ENCODE measurements at regions not wholly inside any gene's neighbourhood (a gene's known extent, or its start where the extent isn't known, plus 50 kb on each side); places are given as distances from the start of the nearest gene placed in this dataset.

DNA sequence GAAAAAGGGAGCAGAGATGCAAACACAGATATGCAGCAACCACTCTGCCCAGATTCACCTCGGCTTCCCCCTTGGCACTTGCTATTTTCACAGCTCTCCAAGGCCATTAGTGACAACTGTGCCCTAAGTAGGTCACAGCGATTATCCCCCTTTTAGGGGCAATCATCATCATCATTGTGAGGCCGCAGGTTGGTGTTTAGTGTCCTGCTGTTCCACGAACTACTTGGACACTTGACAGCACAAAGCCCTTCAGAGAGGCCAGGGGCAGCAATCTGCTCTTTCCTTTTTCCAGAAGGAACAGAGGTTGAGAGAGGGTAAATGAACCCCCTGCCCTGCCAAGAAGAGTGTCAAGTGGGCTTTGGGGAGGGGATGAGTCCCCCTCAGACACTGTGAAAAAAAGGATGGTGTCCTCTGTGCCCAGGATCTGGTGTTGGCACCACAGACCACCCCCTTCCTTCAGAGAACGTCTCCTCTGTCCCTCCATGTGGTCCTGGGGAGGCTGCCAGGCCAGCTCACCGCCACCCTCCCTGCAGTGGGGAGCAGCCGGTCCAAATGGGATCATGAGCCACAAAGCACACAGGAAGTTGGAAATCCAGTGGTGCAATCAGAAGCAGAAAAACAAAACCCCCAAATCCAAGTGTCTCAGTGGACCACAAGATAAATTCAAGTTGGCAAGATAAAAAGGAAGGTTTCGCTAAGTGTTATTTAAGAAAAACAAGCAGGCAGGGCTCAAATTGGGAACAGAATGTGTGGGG is 78.4 kb upstream of the MED9 start:
- Mint-ChIP-seq H3K4me3 (no peak overlapping the region), H3K27ac (no peak overlapping the region), H3K27me3 (no peaks in the 10 kb centered on the region), H3K9me3 (ENCODE audit: low read depth) (no peaks in the 10 kb centered on the region), H3K4me1 (ENCODE audit: low read depth) (peaks cover 38% of the 10 kb centered on the region), H3K36me3 (no peaks in the 10 kb centered on the region)

DNA sequence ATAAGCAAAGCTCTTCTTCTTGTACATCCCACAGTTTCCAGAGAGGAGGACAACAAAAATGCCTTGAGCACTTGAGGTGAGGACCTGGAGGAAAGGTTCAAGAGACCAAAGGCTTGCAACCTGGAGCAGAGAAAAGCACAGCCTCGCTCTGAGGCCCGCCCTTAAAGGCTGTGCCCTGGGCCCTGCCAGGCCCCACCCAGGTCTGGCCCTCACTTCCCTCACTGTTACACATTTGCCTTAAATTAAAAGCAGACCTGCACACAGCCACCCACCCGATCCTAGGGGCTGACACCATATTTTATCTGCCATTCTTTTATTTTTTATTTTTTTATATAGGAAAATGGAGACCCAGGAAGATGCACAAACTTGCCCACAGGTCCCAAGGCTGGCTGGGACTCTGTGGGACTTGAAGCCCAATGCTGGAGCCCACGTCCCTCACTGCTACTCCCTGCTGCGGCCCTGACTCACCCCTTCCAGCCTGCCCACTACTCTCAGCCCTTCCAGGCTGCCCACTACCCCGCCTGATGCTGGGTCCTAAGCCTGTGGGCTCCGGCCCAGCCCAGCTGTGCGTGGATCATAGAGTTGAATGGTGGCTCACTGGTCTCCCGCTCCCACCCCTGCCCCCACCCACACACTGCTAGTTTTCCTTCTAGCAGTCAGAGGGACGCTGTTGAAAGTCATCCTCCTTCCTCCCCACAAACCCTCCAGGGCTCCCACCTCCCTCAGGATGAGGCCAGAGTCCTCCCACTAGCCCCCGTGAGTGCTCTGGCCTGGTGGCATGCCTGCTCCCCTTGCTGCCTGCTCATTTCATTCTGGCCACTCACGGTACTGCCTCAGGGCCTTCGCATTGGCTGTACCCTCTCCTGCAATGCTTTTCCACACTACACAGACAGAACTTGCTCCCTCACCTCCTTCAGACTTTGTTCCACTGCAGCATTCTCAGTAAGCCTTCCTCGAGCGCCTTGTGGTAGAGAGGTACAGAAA is 77.6 kb upstream of the MED9 start:
- Mint-ChIP-seq H3K4me1 (ENCODE audit: low read depth) (peaks cover 44% of the 10 kb centered on the region), H3K27me3 (no peaks in the 10 kb centered on the region), H3K27ac (no peak overlapping the region)

GRCh38 chr17:17400070-17400469 is 76.7 kb upstream of the MED9 start:
- Mint-ChIP-seq H3K27ac (no peak overlapping the region), H3K27me3 (no peaks in the 10 kb centered on the region), H3K4me3 (no peak overlapping the region), H3K9me3 (ENCODE audit: low read depth) (no peaks in the 10 kb centered on the region), H3K36me3 (no peaks in the 10 kb centered on the region), H3K4me1 (ENCODE audit: low read depth) (peaks cover 53% of the 10 kb centered on the region)

More for the DNA sequence above, 77.6 kb upstream of the MED9 start:
- Mint-ChIP-seq H3K4me3 (no peak overlapping the region), H3K36me3 (no peaks in the 10 kb centered on the region), H3K9me3 (ENCODE audit: low read depth) (no peaks in the 10 kb centered on the region)

- no peaks in the 10 kb centered on the region for H3K36me3 Mint-ChIP-seq
- no peaks in the 10 kb centered on the region for H3K27me3 Mint-ChIP-seq
- H3K9me3 Mint-ChIP-seq (ENCODE audit: low read depth): no peaks in the 10 kb centered on the region
- H3K4me3 Mint-ChIP-seq: no peak overlapping the region
- H3K4me1 Mint-ChIP-seq (ENCODE audit: low read depth): peaks cover 59% of the 10 kb centered on the region
- H3K27ac Mint-ChIP-seq: no peak overlapping the region
Observed at GRCh38 chr17:17400566-17401184, 76.1 kb upstream of the MED9 start.

DNA sequence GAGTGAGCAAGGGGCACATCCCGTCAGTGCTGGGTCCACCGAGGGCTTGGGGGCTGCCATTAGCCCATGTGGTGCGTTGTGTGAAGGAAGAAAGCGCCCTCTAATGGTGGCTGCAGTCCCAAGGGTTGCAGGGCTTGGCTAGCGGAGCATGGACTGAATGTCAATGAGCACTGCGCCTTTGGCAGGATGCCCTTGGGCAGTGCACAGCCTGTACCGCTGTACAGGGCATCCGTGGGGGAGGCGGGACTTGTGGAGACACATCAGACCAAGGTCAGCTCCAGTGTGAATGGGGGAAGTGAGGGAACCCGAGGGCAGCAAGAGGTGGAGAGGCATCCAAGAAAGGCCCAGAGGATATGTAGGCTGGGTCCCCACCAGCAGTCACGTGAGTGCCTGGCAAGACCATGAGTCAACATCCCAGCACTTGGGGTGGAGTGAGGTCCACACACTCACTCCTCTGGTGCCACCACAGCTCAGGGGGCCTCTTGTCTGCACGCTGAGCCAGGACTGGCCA is 75.5 kb upstream of the MED9 start:
- H3K4me1 Mint-ChIP-seq (ENCODE audit: low read depth): peaks cover 65% of the 10 kb centered on the region
- H3K9me3 Mint-ChIP-seq (ENCODE audit: low read depth): no peaks in the 10 kb centered on the region
- H3K36me3 Mint-ChIP-seq: no peaks in the 10 kb centered on the region
- H3K27ac Mint-ChIP-seq: peak overlapping the region; percentile 6
- no peaks in the 10 kb centered on the region for H3K27me3 Mint-ChIP-seq
- no peak overlapping the region for H3K4me3 Mint-ChIP-seq

GRCh38 chr17:17402558-17402957 is 74.2 kb upstream of the MED9 start:
- no peaks in the 10 kb centered on the region for H3K27me3 Mint-ChIP-seq
- H3K36me3 Mint-ChIP-seq: no peaks in the 10 kb centered on the region
- no peaks in the 10 kb centered on the region for H3K9me3 Mint-ChIP-seq (ENCODE audit: low read depth)
- H3K4me1 Mint-ChIP-seq (ENCODE audit: low read depth): peaks cover 77% of the 10 kb centered on the region
- H3K27ac Mint-ChIP-seq: peak overlapping the region; percentile 41
- H3K4me3 Mint-ChIP-seq: no peak overlapping the region

GRCh38 chr17:17403065-17403464 is 73.7 kb upstream of the MED9 start:
- H3K9me3 Mint-ChIP-seq (ENCODE audit: low read depth): no peaks in the 10 kb centered on the region
- H3K36me3 Mint-ChIP-seq: no peaks in the 10 kb centered on the region
- peak overlapping the region; percentile 88 for H3K27ac Mint-ChIP-seq
- H3K4me1 Mint-ChIP-seq (ENCODE audit: low read depth): peaks cover 80% of the 10 kb centered on the region
- H3K4me3 Mint-ChIP-seq: peak overlapping the region; percentile 61
- H3K27me3 Mint-ChIP-seq: no peaks in the 10 kb centered on the region

DNA sequence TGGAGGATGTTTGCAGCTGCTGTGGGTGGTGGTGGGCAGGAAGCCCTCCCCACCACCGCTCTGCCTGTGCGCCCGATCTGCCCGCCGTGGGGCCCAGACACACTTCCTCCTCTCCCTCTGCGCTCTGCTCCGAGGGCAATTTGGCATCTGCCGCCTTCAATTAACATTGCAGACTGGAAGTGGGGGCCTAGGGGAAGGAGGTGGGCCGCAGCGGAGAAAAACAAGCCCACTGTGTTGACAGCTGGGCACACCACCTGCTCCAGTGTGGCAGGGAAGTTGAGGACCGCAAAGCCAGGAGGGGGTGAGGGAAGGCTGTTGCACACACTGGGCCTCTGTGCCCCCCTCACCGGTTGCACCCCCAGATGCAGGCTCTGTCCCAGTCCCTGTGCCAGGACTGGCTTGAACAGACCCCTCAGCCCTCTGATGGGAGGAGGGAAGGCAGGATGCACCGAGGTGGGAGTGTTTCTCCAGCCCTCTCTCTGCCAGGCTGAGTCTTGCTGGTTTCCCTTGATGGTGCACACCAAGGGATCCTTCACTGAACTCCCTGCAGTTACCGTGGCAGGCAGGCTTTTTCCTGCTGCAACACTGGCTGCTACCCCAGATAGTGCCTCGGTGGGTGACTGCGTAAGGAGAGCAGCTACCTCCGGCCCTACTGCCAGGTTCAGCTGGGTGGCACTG is 72.8 kb upstream of the MED9 start:
- Mint-ChIP-seq H3K4me3 (peak overlapping the region; percentile 61), H3K4me1 (ENCODE audit: low read depth) (peaks cover 82% of the 10 kb centered on the region), H3K36me3 (no peaks in the 10 kb centered on the region), H3K9me3 (ENCODE audit: low read depth) (no peaks in the 10 kb centered on the region), H3K27ac (peak overlapping the region; percentile 88), H3K27me3 (no peaks in the 10 kb centered on the region)

DNA sequence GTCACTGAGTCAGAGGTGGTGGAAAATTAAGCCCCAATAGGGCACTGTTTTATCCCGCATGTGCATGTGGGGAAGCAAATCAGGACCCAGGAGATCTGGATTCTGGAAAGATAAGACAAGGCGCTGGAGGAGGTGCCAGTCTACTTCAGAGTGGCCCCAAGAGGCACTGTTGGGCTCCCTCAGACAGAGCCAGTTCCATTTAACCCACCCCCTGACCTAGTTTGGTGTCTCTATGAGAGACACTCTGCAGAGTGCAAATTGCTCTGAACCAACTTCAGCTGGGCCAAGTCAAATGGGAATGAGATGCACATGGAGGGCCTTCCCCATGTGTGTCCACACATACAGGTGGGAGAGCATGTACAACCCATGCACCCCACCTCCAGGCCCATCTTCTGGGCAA is 71.1 kb upstream of the MED9 start:
- peaks cover 80% of the 10 kb centered on the region for H3K4me1 Mint-ChIP-seq (ENCODE audit: low read depth)
- no peaks in the 10 kb centered on the region for H3K27me3 Mint-ChIP-seq
- no peaks in the 10 kb centered on the region for H3K36me3 Mint-ChIP-seq
- no peak overlapping the region for H3K27ac Mint-ChIP-seq
- H3K4me3 Mint-ChIP-seq: no peak overlapping the region
- H3K9me3 Mint-ChIP-seq (ENCODE audit: low read depth): no peaks in the 10 kb centered on the region

- Mint-ChIP-seq H3K27me3 (no peaks in the 10 kb centered on the region), H3K4me1 (ENCODE audit: low read depth) (peaks cover 76% of the 10 kb centered on the region), H3K36me3 (no peaks in the 10 kb centered on the region), H3K4me3 (no peak overlapping the region), H3K9me3 (ENCODE audit: low read depth) (no peaks in the 10 kb centered on the region), H3K27ac (no peak overlapping the region)
Observed at GRCh38 chr17:17406225-17406624, 70.6 kb upstream of the MED9 start.

DNA sequence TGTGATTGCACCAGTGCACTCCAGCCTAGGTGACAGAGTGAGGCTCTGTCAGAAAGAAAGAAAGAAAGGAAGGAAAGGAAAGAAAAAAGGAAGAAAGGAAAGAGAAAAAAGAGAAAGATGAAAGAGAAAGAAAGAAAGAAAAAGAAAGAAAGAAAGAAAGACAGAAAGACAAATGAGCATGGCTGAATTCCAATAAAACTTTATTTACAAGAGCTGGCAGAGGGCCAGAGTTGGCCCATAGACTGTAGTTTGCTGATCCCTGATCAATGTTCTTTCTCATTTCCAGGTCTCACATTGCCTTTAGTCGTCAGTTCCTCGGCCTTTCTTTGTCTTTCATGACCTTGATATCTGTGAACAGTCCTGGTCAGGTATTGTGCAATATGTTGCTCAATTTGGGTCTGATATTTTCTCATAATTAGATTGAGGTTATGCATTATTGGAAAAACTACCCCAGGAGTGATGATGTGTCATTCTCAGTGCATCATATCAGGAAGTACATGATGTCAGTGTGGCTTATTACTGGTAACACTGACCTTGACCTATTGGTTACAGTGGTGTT is 68.5 kb upstream of the MED9 start:
- H3K27ac Mint-ChIP-seq: no peak overlapping the region
- no peaks in the 10 kb centered on the region for H3K27me3 Mint-ChIP-seq
- H3K4me1 Mint-ChIP-seq (ENCODE audit: low read depth): peaks cover 57% of the 10 kb centered on the region
- H3K36me3 Mint-ChIP-seq: no peaks in the 10 kb centered on the region
- no peaks in the 10 kb centered on the region for H3K9me3 Mint-ChIP-seq (ENCODE audit: low read depth)
- no peak overlapping the region for H3K4me3 Mint-ChIP-seq

- no peaks in the 10 kb centered on the region for H3K9me3 Mint-ChIP-seq (ENCODE audit: low read depth)
- peaks cover 40% of the 10 kb centered on the region for H3K4me1 Mint-ChIP-seq (ENCODE audit: low read depth)
- H3K27me3 Mint-ChIP-seq: no peaks in the 10 kb centered on the region
- no peaks in the 10 kb centered on the region for H3K36me3 Mint-ChIP-seq
- no peak overlapping the region for H3K27ac Mint-ChIP-seq
- no peak overlapping the region for H3K4me3 Mint-ChIP-seq
Observed at GRCh38 chr17:17410357-17410756, 66.4 kb upstream of the MED9 start.

- Mint-ChIP-seq H3K9me3 (ENCODE audit: low read depth) (no peaks in the 10 kb centered on the region), H3K4me1 (ENCODE audit: low read depth) (peaks cover 38% of the 10 kb centered on the region), H3K27me3 (no peaks in the 10 kb centered on the region)
Observed at GRCh38 chr17:17411692-17412091, 65.1 kb upstream of the MED9 start.

GRCh38 chr17:17412326-17412725 is 64.5 kb upstream of the MED9 start:
- Mint-ChIP-seq H3K27me3 (no peaks in the 10 kb centered on the region), H3K36me3 (no peaks in the 10 kb centered on the region), H3K4me1 (ENCODE audit: low read depth) (peaks cover 38% of the 10 kb centered on the region), H3K27ac (no peak overlapping the region), H3K4me3 (no peak overlapping the region), H3K9me3 (ENCODE audit: low read depth) (no peaks in the 10 kb centered on the region)

More at GRCh38 chr17:17411692-17412091, 65.1 kb upstream of the MED9 start:
- H3K36me3 Mint-ChIP-seq: no peaks in the 10 kb centered on the region
- H3K27ac Mint-ChIP-seq: no peak overlapping the region
- no peak overlapping the region for H3K4me3 Mint-ChIP-seq
